ENCODE measurements at regions not wholly inside any gene's neighbourhood (a gene's known extent, or its start where the extent isn't known, plus 50 kb on each side); places are given as distances from the start of the nearest gene placed in this dataset.

GRCh38 chr14:98437113-98437512 lies 834.9 kb downstream of the BCL11B start:
- Histone ChIP-seq H3K4ac (ENCODE audit: low read depth, low read length) (no peak overlapping the region), H2AFZ (replicated peaks; ENCODE audit: low read length, poor library complexity) (no peak overlapping the region), H2BK15ac (ENCODE audit: low read depth, low read length) (no peak overlapping the region), H2BK20ac (ENCODE audit: low read depth, low read length) (no peak overlapping the region), H2AK5ac (ENCODE audit: low read depth, low read length) (no peak overlapping the region), H3K4me2 (ENCODE audit: low read depth, low read length) (no peak overlapping the region), H3K4me3 (ENCODE audit: insufficient read depth, low read depth, low read length) (no peak overlapping the region), H3K79me1 (ENCODE audit: low read depth in 1 of 2, low read length in 2 of 2) (no peaks in the 10 kb centered on the region), H4K8ac (ENCODE audit: low read depth in 2 of 2, low read length in 2 of 2) (no peak overlapping the region), H4K20me1 (ENCODE audit: insufficient read depth, low read length) (no peaks in the 10 kb centered on the region), H3K23ac (ENCODE audit: low read depth, low read length) (no peak overlapping the region), H3K4me1 (ENCODE audit: control insufficient read depth, insufficient read depth, low read length) (no peaks in the 10 kb centered on the region), H3K56ac (ENCODE audit: extremely low read depth, insufficient read depth, low read length) (no peak overlapping the region), H3K27me3 (ENCODE audit: control insufficient read depth, insufficient read depth, low read length) (no peaks in the 10 kb centered on the region), H4K91ac (ENCODE audit: insufficient read depth, low read depth, low read length) (no peak overlapping the region), H3K9ac (ENCODE audit: low read depth, low read length) (no peak overlapping the region), H2BK5ac (ENCODE audit: low read depth, low read length, poor library complexity, severe bottlenecking) (no peak overlapping the region), H3K27ac (ENCODE audit: insufficient read depth, low read length) (no peak overlapping the region), H3K9me3 (ENCODE audit: control insufficient read depth, insufficient read depth, low read length) (peaks cover 4% of the 10 kb centered on the region), H2AK9ac (replicated peaks; ENCODE audit: low read depth, low read length, poor library complexity) (no peak overlapping the region), H3K18ac (ENCODE audit: low read depth, low read length) (no peak overlapping the region), H2BK120ac (ENCODE audit: low read depth, low read length) (no peak overlapping the region), H3K14ac (replicated peaks; ENCODE audit: low read depth, low read length) (no peak overlapping the region), H3K9me1 (ENCODE audit: insufficient read depth, low read length) (no peaks in the 10 kb centered on the region), H3K36me3 (ENCODE audit: control insufficient read depth, insufficient read depth, low read length) (no peaks in the 10 kb centered on the region), H4K5ac (ENCODE audit: low read depth, low read length) (no peak overlapping the region)
- TF ChIP-seq MXI1 (IDR thresholded peaks at IDR 0.05; ENCODE audit: borderline replicate concordance, low read depth, low read length) (no peak), CEBPB (IDR thresholded peaks at IDR 0.05; ENCODE audit: low read depth, low read length) (peak; percentile 82)
- DNase-seq (no peak), ATAC-seq (ENCODE audit: low read depth) (no peak)
- dilution Hi-C loops (cut with HindIII; ENCODE audit: low sequenced_read_pairs, unreplicated experiment) (no loop called here), intact Hi-C loops (cut with micrococcal nuclease) (no loop called here), in situ Hi-C loops (cut with MboI; ENCODE audit: low sequenced_read_pairs) (no loop called here)
- 20% methylated on average over 1 of the region's 2 CpGs; no CpG with 5 or more reads in 1 of the 2 experiments for WGBS, 2 experiments (ENCODE audit: extremely low coverage in 2 of 2, insufficient read length in 1 of 2)
- CTCF ChIA-PET, result no interaction called here
- POLR2A ChIA-PET (ENCODE audit: unreplicated experiment), result no interaction called here
- BruUV-seq (replicated peaks), result no TSS peak

Data from IMR-90 (cell line).